ENCODE measurements at regions not wholly inside any gene's neighbourhood (a gene's known extent, or its start where the extent isn't known, plus 50 kb on each side); places are given as distances from the start of the nearest gene placed in this dataset.

GRCh38 chr3:32626631-32627030 is 56.0 kb upstream of the DYNC1LI1 start:
- TF ChIP-seq CTCF (IDR thresholded peaks at IDR 0.05; ENCODE audit: extremely low read depth in 1 of 2, insufficient read depth in 1 of 2, low read depth in 1 of 2, low read length in 2 of 2) (no peak), POLR2A (IDR thresholded peaks at IDR 0.05; ENCODE audit: low read depth, low read length) (no peak), JUN (IDR thresholded peaks at IDR 0.05; ENCODE audit: borderline replicate concordance, insufficient read depth, insufficient read length, low read depth) (no peak), EZH2 (IDR thresholded peaks at IDR 0.05; ENCODE audit: borderline replicate concordance, low read depth, low read length, severe bottlenecking) (no peak)
- TF ChIP-seq, protein P1, sequence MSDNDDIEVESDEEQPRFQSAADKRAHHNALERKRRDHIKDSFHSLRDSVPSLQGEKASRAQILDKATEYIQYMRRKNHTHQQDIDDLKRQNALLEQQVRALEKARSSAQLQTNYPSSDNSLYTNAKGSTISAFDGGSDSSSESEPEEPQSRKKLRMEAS (IDR thresholded peaks at IDR 0.05; ENCODE audit: insufficient read depth, insufficient read length), result no peak
